ENCODE measurements at regions not wholly inside any gene's neighbourhood (a gene's known extent, or its start where the extent isn't known, plus 50 kb on each side); places are given as distances from the start of the nearest gene placed in this dataset.

- no peak for DNase-seq
- Histone ChIP-seq H3K4me3 (ENCODE audit: low read length) (no peak overlapping the region), H3K9me3 (ENCODE audit: control insufficient read depth in 1 of 2, insufficient read depth in 1 of 2, low read length in 2 of 2) (peaks cover 5 to 11% of the 10 kb centered on the region in 2 experiments), H3K27me3 (ENCODE audit: control insufficient read depth in 1 of 2, insufficient read depth in 2 of 2, low read length in 2 of 2) (no peaks in the 10 kb centered on the region), H3K36me3 (ENCODE audit: insufficient read depth, low read length) (no peaks in the 10 kb centered on the region), H3K27ac (ENCODE audit: low read depth in 1 of 2, low read length in 2 of 2) (no peak overlapping the region), H3K4me1 (ENCODE audit: insufficient read depth, low read length) (no peaks in the 10 kb centered on the region)
- ChIA-PET CTCF (no interaction called here), POLR2A (no interaction called here)
- H3K4me3 Mint-ChIP-seq: no peak overlapping the region
- H3K27ac Mint-ChIP-seq: no peak overlapping the region
- no peak for ATAC-seq (ENCODE audit: poor library complexity)
- H3K27me3 Mint-ChIP-seq: peaks cover 30% of the 10 kb centered on the region
- no peaks in the 10 kb centered on the region for H3K4me1 Mint-ChIP-seq (ENCODE audit: low read depth)
- H3K9me3 Mint-ChIP-seq: peaks cover 6% of the 10 kb centered on the region
- TF ChIP-seq, protein P1, sequence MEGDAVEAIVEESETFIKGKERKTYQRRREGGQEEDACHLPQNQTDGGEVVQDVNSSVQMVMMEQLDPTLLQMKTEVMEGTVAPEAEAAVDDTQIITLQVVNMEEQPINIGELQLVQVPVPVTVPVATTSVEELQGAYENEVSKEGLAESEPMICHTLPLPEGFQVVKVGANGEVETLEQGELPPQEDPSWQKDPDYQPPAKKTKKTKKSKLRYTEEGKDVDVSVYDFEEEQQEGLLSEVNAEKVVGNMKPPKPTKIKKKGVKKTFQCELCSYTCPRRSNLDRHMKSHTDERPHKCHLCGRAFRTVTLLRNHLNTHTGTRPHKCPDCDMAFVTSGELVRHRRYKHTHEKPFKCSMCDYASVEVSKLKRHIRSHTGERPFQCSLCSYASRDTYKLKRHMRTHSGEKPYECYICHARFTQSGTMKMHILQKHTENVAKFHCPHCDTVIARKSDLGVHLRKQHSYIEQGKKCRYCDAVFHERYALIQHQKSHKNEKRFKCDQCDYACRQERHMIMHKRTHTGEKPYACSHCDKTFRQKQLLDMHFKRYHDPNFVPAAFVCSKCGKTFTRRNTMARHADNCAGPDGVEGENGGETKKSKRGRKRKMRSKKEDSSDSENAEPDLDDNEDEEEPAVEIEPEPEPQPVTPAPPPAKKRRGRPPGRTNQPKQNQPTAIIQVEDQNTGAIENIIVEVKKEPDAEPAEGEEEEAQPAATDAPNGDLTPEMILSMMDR (IDR thresholded peaks at IDR 0.05): no peak
- intact Hi-C loops (cut with DNase I, micrococcal nuclease): no loop called here
- H3K36me3 Mint-ChIP-seq (ENCODE audit: low read depth): no peaks in the 10 kb centered on the region
Measured at GRCh38 chr18:75517286-75517685, 89.8 kb upstream of the SMIM21 start.

DNA sequence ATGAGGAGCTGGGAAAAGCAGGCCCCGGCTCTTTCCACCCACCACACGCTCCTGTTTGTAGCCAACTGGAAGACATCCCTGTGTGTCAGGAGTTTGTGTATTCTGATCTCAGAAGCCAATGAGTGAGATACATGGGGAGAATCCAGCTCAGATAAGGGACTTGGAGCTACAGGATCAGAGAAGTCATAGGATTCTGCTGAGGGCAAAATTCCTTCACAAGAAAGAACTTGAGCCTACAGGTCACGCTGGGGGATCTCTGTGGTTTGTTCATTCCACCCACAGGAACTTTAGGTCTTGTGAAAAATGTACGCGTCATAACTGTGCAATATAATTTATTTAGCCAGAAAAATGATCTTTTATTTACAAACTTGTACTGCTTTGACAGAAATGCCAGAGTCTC, 80.1 kb upstream of the SMIM21 start:
- DNase-seq (no peak), ATAC-seq (ENCODE audit: poor library complexity) (no peak)
- Mint-ChIP-seq H3K4me1 (ENCODE audit: low read depth) (no peaks in the 10 kb centered on the region), H3K36me3 (ENCODE audit: low read depth) (no peaks in the 10 kb centered on the region), H3K27me3 (peaks cover 42% of the 10 kb centered on the region), H3K9me3 (peaks cover 4% of the 10 kb centered on the region), H3K4me3 (no peak overlapping the region), H3K27ac (no peak overlapping the region)
- POLR2A ChIA-PET: no interaction called here
- Histone ChIP-seq H3K9me3 (ENCODE audit: control insufficient read depth in 1 of 2, insufficient read depth in 1 of 2, low read length in 2 of 2) (peaks cover 5 to 9% of the 10 kb centered on the region in 2 experiments), H3K27me3 (ENCODE audit: control insufficient read depth in 1 of 2, insufficient read depth in 2 of 2, low read length in 2 of 2) (peaks cover 0 to 5% of the 10 kb centered on the region in 2 experiments), H3K36me3 (ENCODE audit: insufficient read depth, low read length) (no peaks in the 10 kb centered on the region), H3K27ac (ENCODE audit: low read depth in 1 of 2, low read length in 2 of 2) (no peak overlapping the region), H3K4me3 (ENCODE audit: low read length) (no peak overlapping the region), H3K4me1 (ENCODE audit: insufficient read depth, low read length) (no peaks in the 10 kb centered on the region)
- CTCF ChIA-PET: interaction anchor here (0.6 kb wide), 1 partner anchor 283 kb away, joined by 3 read pairs; no protein-coding TSS in a partner anchor
- intact Hi-C loops (cut with DNase I, micrococcal nuclease): no loop called here
- TF ChIP-seq, protein P1 (IDR thresholded peaks at IDR 0.05): no peak

GRCh38 chr18:75506913-75507312, 79.4 kb upstream of the SMIM21 start:
- TF ChIP-seq, protein P1 (IDR thresholded peaks at IDR 0.05): no peak
- CTCF ChIA-PET: no interaction called here
- H3K27me3 ChIP-seq (ENCODE audit: control insufficient read depth in 1 of 2, insufficient read depth in 2 of 2, low read length in 2 of 2): peaks cover 0 to 5% of the 10 kb centered on the region in 2 experiments
- Mint-ChIP-seq H3K27me3 (peaks cover 49% of the 10 kb centered on the region), H3K27ac (no peak overlapping the region), H3K4me3 (no peak overlapping the region), H3K4me1 (ENCODE audit: low read depth) (no peaks in the 10 kb centered on the region), H3K36me3 (ENCODE audit: low read depth) (no peaks in the 10 kb centered on the region), H3K9me3 (no peaks in the 10 kb centered on the region)
- no peaks in the 10 kb centered on the region for H3K4me1 ChIP-seq (ENCODE audit: insufficient read depth, low read length)
- no peak overlapping the region for H3K4me3 ChIP-seq (ENCODE audit: low read length)
- POLR2A ChIA-PET: no interaction called here
- peaks cover 0 to 7% of the 10 kb centered on the region in 2 experiments for H3K9me3 ChIP-seq (ENCODE audit: control insufficient read depth in 1 of 2, insufficient read depth in 1 of 2, low read length in 2 of 2)
- H3K27ac ChIP-seq (ENCODE audit: low read depth in 1 of 2, low read length in 2 of 2): no peak overlapping the region
- intact Hi-C loops (cut with DNase I, micrococcal nuclease): no loop called here
- no peak for ATAC-seq (ENCODE audit: poor library complexity)
- DNase-seq: no peak
- no peaks in the 10 kb centered on the region for H3K36me3 ChIP-seq (ENCODE audit: insufficient read depth, low read length)
